Colonic mucosa (tissue), 4 donors: ENCODE measurements at regions not wholly inside any gene's neighbourhood (a gene's known extent, or its start where the extent isn't known, plus 50 kb on each side); places are given as distances from the start of the nearest gene placed in this dataset.

Experiments
- DNase-seq: peaks from one replicate; pipeline ENCODE4 v3.0.0-alpha.2; 2020
- H3K27ac ChIP-seq: fragments of 200-600 bp; one replicate; pipeline ENCODE4 v1.8.0; 2021
- H3K27me3 ChIP-seq: fragments of 200-600 bp; one replicate; pipeline ENCODE4 v1.8.0; 2021
- H3K36me3 ChIP-seq: fragments of 200-600 bp; one replicate; pipeline ENCODE4 v1.8.0; 2021
- H3K4me1 ChIP-seq: fragments of 200-600 bp; one replicate; pipeline ENCODE4 v1.8.0; 2021; ENCODE audit warnings: mild to moderate bottlenecking
- H3K4me3 ChIP-seq: fragments of 200-600 bp; one replicate; pipeline ENCODE4 v1.8.0; 2021
- H3K9ac ChIP-seq, 2 donors: one replicate each; pipeline ENCODE4 v1.7.0; 2013; ENCODE audit warnings: control low read depth in 2 of 2, low read depth in 2 of 2, low read length in 2 of 2
- H3K9me3 ChIP-seq: fragments of 200-600 bp; one replicate; pipeline ENCODE4 v1.8.0; 2021
- CTCF ChIP-seq: fragments of 200-600 bp; IDR thresholded peaks from one replicate; pipeline ENCODE4 v1.8.0; 2022; ENCODE audit warnings: antibody characterized with exemption, mild to moderate bottlenecking
- intact Hi-C: fragments of 100-400 bp; cut with DNase I; formaldehyde crosslinking; loops from one replicate; pipeline ENCODE4 v1.14.1; 2022
- donor health status: healthy.
- donor health status: DM: no; HTN: no; CAD: no.
- donor health status: DM: no; HTN: no; CAD: no.

GRCh38 chr16:51062039-51062438 is 89.0 kb downstream of the SALL1 start:
- Histone ChIP-seq H3K27me3 (no peaks in the 10 kb centered on the region), H3K4me1 (no peaks in the 10 kb centered on the region), H3K36me3 (no peaks in the 10 kb centered on the region), H3K4me3 (no peak overlapping the region), H3K9ac (no peak overlapping the region), H3K27ac (no peak overlapping the region), H3K9me3 (no peaks in the 10 kb centered on the region)
- no peak for DNase-seq
- no peak for TF ChIP-seq CTCF
- intact Hi-C loops, result no loop called here

GRCh38 chr16:51061328-51061727 is 89.7 kb downstream of the SALL1 start:
- intact Hi-C loops, result no loop called here
- H3K9me3 ChIP-seq, result no peaks in the 10 kb centered on the region
- TF ChIP-seq CTCF, result no peak
- H3K4me1 ChIP-seq, result no peaks in the 10 kb centered on the region
- no peak overlapping the region for H3K9ac ChIP-seq
- no peaks in the 10 kb centered on the region for H3K36me3 ChIP-seq
- no peak for DNase-seq
- H3K27ac ChIP-seq, result no peak overlapping the region
- no peak overlapping the region for H3K4me3 ChIP-seq
- no peaks in the 10 kb centered on the region for H3K27me3 ChIP-seq

GRCh38 chr16:51057969-51058337 is 93.1 kb downstream of the SALL1 start:
- no peak for TF ChIP-seq CTCF
- no peaks in the 10 kb centered on the region for H3K36me3 ChIP-seq
- H3K27me3 ChIP-seq, result no peaks in the 10 kb centered on the region
- DNase-seq, result no peak
- no peak overlapping the region for H3K27ac ChIP-seq
- no peak overlapping the region for H3K4me3 ChIP-seq
- H3K9ac ChIP-seq, result no peak overlapping the region
- no peaks in the 10 kb centered on the region for H3K9me3 ChIP-seq
- no peaks in the 10 kb centered on the region for H3K4me1 ChIP-seq
- intact Hi-C loops, result no loop called here

GRCh38 chr16:51057102-51057793 is 93.8 kb downstream of the SALL1 start:
- H3K4me1 ChIP-seq, result no peaks in the 10 kb centered on the region
- no peak overlapping the region for H3K27ac ChIP-seq
- no peaks in the 10 kb centered on the region for H3K9me3 ChIP-seq
- no peaks in the 10 kb centered on the region for H3K36me3 ChIP-seq
- intact Hi-C loops, result no loop called here
- H3K27me3 ChIP-seq, result no peaks in the 10 kb centered on the region
- no peak overlapping the region for H3K4me3 ChIP-seq
- TF ChIP-seq CTCF, result no peak
- DNase-seq, result no peak
- no peak overlapping the region for H3K9ac ChIP-seq

- intact Hi-C loops, result no loop called here
Measured at GRCh38 chr16:51056331-51056730, 94.7 kb downstream of the SALL1 start.

More at GRCh38 chr16:51056331-51056730, 94.7 kb downstream of the SALL1 start:
- Histone ChIP-seq H3K27me3 (no peaks in the 10 kb centered on the region), H3K27ac (no peak overlapping the region), H3K9me3 (no peaks in the 10 kb centered on the region), H3K4me3 (no peak overlapping the region), H3K4me1 (no peaks in the 10 kb centered on the region), H3K9ac (no peak overlapping the region), H3K36me3 (no peaks in the 10 kb centered on the region)
- DNase-seq, result no peak
- no peak for TF ChIP-seq CTCF
